C4-2B (cell line): ENCODE measurements at regions not wholly inside any gene's neighbourhood (a gene's known extent, or its start where the extent isn't known, plus 50 kb on each side); places are given as distances from the start of the nearest gene placed in this dataset.

ENCODE experiments used
- CTCF ChIP-seq: fragments of 450-650 bp; conservative IDR thresholded peaks from 2 replicates; pipeline ENCODE4 v1.5.1; 2017; ENCODE audit warnings: mild to moderate bottlenecking
- ZFX ChIP-seq: fragments of 450-650 bp; IDR thresholded peaks from 2 replicates; pipeline ENCODE4 v1.6.1; 2017

GRCh38 chr2:236712961-236713673 is 143.5 kb downstream of the ACKR3 start:
- no peak for TF ChIP-seq CTCF
- no peak for TF ChIP-seq ZFX
